ENCODE measurements at regions not wholly inside any gene's neighbourhood (a gene's known extent, or its start where the extent isn't known, plus 50 kb on each side); places are given as distances from the start of the nearest gene placed in this dataset.

- Histone ChIP-seq H3K36me3 (no peaks in the 10 kb centered on the region), H3K27me3 (no peaks in the 10 kb centered on the region), H3K4me1 (no peaks in the 10 kb centered on the region), H3K4me3 (no peak overlapping the region), H3K9me3 (no peaks in the 10 kb centered on the region), H3K27ac (no peak overlapping the region)
- 59% methylated on average over 4 of the region's 4 CpGs for WGBS
- TF ChIP-seq POLR2AphosphoS5 (IDR thresholded peaks at IDR 0.05) (no peak), POLR2A (IDR thresholded peaks at IDR 0.05) (no peak), CTCF (IDR thresholded peaks at IDR 0.05) (no peak), EP300 (IDR thresholded peaks at IDR 0.05) (no peak)
- no peak for DNase-seq (ENCODE audit: low spot score in 2 of 2)
Measured at GRCh38 chr4:24273136-24273535, 311.2 kb downstream of the DHX15 start.

DNA sequence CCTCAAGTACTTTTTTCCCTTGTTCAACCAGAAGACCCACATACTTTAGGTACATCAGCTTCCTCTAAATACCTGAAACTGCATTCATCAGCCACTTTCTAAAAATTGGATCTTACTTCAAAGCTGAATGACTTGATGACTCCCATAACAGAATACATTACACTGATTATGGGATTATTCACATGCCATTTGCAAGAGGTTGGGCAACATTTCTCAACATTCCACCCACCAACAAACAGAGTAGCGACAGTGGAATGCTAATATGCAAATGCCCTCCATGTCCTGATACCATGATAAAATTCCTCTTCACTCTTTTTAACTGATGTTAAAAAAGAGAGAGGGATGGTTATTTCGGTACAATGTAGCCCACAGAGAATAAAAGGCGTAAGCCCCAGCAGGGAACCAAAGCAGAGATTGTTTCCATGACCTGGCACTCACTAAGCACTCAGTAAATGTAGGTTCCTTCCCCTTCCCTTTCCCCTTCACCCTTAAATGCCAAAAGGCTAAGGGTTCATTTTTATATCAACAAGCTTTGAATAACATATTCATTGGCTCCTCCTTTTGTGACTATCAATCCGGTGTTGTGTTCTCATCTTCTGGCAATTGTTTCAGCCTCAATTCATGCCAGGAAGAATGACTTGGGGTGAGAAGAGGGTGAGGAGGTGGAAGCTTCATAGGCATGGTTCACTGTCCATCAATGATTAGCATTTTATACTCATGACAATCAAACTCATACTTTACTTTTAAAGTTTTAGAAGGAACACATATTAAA, 317.2 kb downstream of the DHX15 start:
- WGBS = 56% methylated on average over 4 of the region's 4 CpGs
- no peak for DNase-seq (ENCODE audit: low spot score in 2 of 2)

DNA sequence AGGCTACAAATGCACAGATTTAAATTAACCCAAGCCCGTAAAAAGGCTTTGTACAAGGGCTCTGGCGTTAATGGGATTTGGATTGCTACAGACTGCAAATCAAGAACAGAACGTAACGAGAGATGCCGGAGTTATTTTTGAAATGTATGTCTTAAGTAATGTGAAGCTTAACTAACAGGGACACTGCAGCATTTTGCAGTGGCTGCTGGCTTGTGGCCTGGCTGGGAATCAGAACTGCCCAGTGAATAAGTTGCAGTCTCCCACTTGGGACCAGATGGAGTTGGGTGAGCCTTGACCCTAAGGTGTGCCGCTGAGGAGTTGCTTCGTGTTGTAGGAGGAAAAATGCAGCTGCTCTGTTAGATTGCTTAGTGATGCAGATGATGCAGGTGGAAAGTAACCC, 318.4 kb downstream of the DHX15 start:
- no peaks in the 10 kb centered on the region for H3K9me3 ChIP-seq
- H3K36me3 ChIP-seq = no peaks in the 10 kb centered on the region
- H3K27ac ChIP-seq = no peak overlapping the region
- TF ChIP-seq POLR2A (IDR thresholded peaks at IDR 0.05) = no peak
- TF ChIP-seq POLR2AphosphoS5 (IDR thresholded peaks at IDR 0.05) = no peak
- TF ChIP-seq EP300 (IDR thresholded peaks at IDR 0.05) = no peak
- no peak for TF ChIP-seq CTCF (IDR thresholded peaks at IDR 0.05)
- no peak overlapping the region for H3K4me3 ChIP-seq
- no peaks in the 10 kb centered on the region for H3K4me1 ChIP-seq
- WGBS = 78% methylated on average over 7 of the region's 7 CpGs
- H3K27me3 ChIP-seq = no peaks in the 10 kb centered on the region
- no peak for DNase-seq (ENCODE audit: low spot score in 2 of 2)

More for the DNA sequence above, 317.2 kb downstream of the DHX15 start:
- no peak for TF ChIP-seq POLR2AphosphoS5 (IDR thresholded peaks at IDR 0.05)
- no peak for TF ChIP-seq EP300 (IDR thresholded peaks at IDR 0.05)
- no peak for TF ChIP-seq CTCF (IDR thresholded peaks at IDR 0.05)
- TF ChIP-seq POLR2A (IDR thresholded peaks at IDR 0.05) = no peak
- no peaks in the 10 kb centered on the region for H3K4me1 ChIP-seq
- no peak overlapping the region for H3K27ac ChIP-seq
- no peak overlapping the region for H3K4me3 ChIP-seq
- no peaks in the 10 kb centered on the region for H3K36me3 ChIP-seq
- H3K9me3 ChIP-seq = no peaks in the 10 kb centered on the region
- H3K27me3 ChIP-seq = no peaks in the 10 kb centered on the region

GRCh38 chr4:24262616-24263015, 321.7 kb downstream of the DHX15 start:
- TF ChIP-seq EP300 (IDR thresholded peaks at IDR 0.05) (no peak), POLR2A (IDR thresholded peaks at IDR 0.05) (no peak), POLR2AphosphoS5 (IDR thresholded peaks at IDR 0.05) (no peak), CTCF (IDR thresholded peaks at IDR 0.05) (no peak)
- no peaks in the 10 kb centered on the region for H3K27me3 ChIP-seq
- H3K27ac ChIP-seq = no peak overlapping the region
- WGBS = 80% methylated on average over 4 of the region's 4 CpGs
- no peaks in the 10 kb centered on the region for H3K4me1 ChIP-seq
- no peak overlapping the region for H3K4me3 ChIP-seq
- H3K36me3 ChIP-seq = no peaks in the 10 kb centered on the region
- no peak for DNase-seq (ENCODE audit: low spot score in 2 of 2)
- no peaks in the 10 kb centered on the region for H3K9me3 ChIP-seq

DNA sequence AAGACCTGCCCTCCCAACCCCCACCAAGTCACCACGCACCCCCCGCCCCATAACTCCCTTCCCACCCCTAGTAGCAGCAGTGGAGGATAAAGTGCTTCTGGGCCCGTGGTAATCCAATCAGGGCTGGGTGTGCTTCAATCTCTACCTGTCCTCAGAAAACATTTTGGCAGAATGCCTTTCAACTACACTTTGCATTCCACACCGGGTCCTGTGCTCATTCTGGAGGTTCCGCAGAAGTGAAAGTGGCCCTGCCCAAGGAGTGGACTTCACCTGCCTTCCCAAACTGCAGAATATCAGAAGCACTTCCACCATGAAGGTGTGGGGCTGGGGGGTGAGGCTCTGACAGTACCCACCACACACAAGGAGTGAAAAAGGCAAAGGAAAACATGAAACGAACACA, 322.3 kb downstream of the DHX15 start:
- 42% methylated on average over 3 of the region's 6 CpGs for WGBS
- DNase-seq (ENCODE audit: low spot score in 2 of 2) = no peak
- TF ChIP-seq POLR2A (IDR thresholded peaks at IDR 0.05) = no peak
- no peak for TF ChIP-seq CTCF (IDR thresholded peaks at IDR 0.05)
- no peak for TF ChIP-seq EP300 (IDR thresholded peaks at IDR 0.05)
- no peak for TF ChIP-seq POLR2AphosphoS5 (IDR thresholded peaks at IDR 0.05)
- Histone ChIP-seq H3K27me3 (no peaks in the 10 kb centered on the region), H3K27ac (no peak overlapping the region), H3K4me3 (no peak overlapping the region), H3K9me3 (no peaks in the 10 kb centered on the region), H3K4me1 (no peaks in the 10 kb centered on the region), H3K36me3 (no peaks in the 10 kb centered on the region)

Data from suprapubic skin (tissue), 4 donors.